Keratinocyte (primary cell): ENCODE measurements at regions not wholly inside any gene's neighbourhood (a gene's known extent, or its start where the extent isn't known, plus 50 kb on each side); places are given as distances from the start of the nearest gene placed in this dataset.

Source experiments
- DNase-seq: peaks from one replicate; pipeline ENCODE4 v3.0.0-alpha.2; 2011; ENCODE audit warnings: low read depth, missing footprints, low spot score
- FAIRE-seq: peaks from 2 replicates; lab custom pipeline; 2011; peaks lifted over from hg19 to GRCh38; lab: Jason Lieb, UNC
- H2AFZ ChIP-seq: 2 replicates; pipeline ENCODE4 v1.6.0; 2012; ENCODE audit warnings: low read length, control low read depth, inconsistent platforms; ENCODE audit not compliant: control insufficient read depth
- H3K27ac ChIP-seq: 2 replicates; pipeline ENCODE4 v1.5.1; 2011; ENCODE audit warnings: low read length; ENCODE audit not compliant: control insufficient read depth, insufficient read depth
- H3K27me3 ChIP-seq: 3 replicates; pipeline ENCODE4 v1.6.0; 2011; ENCODE audit warnings: low read length; ENCODE audit not compliant: control insufficient read depth, insufficient read depth; ENCODE audit errors: extremely low read depth
- H3K36me3 ChIP-seq, 2 experiments: 2 replicates in 1 of 2; 3 replicates in 1 of 2; pipeline ENCODE4 v1.5.1; 2011; ENCODE audit warnings: low read length in 2 of 2, mild to moderate bottlenecking in 1 of 2; ENCODE audit not compliant: control insufficient read depth in 2 of 2, insufficient read depth in 2 of 2; ENCODE audit errors: extremely low read depth in 1 of 2
- H3K4me1 ChIP-seq: 3 replicates; pipeline ENCODE4 v1.5.1; 2011; ENCODE audit warnings: low read length; ENCODE audit not compliant: control insufficient read depth, insufficient read depth; ENCODE audit errors: extremely low read depth
- H3K4me2 ChIP-seq: 3 replicates; pipeline ENCODE4 v1.6.0; 2011; ENCODE audit warnings: low read depth, low read length; ENCODE audit not compliant: control insufficient read depth, insufficient read depth; ENCODE audit errors: extremely low read depth
- H3K4me3 ChIP-seq, 3 experiments: fragments of 200-600 bp in 1 of 3; sonication (generic) in 1 of 3; 2 replicates in 2 of 3; 3 replicates in 1 of 3; pipeline ENCODE4 v1.5.1; 2011 to 2016; ENCODE audit warnings: low read length in 3 of 3, mild to moderate bottlenecking in 3 of 3, control low read depth in 2 of 3, inconsistent platforms in 1 of 3, low read depth in 1 of 3, mixed read lengths in 1 of 3, mixed run types in 1 of 3, moderate library complexity in 1 of 3; ENCODE audit not compliant: control insufficient read depth in 2 of 3, insufficient read depth in 2 of 3; ENCODE audit errors: extremely low read depth in 1 of 3
- H3K79me2 ChIP-seq: 2 replicates; pipeline ENCODE4 v1.6.0; 2012; ENCODE audit warnings: low read length; ENCODE audit not compliant: control insufficient read depth, insufficient read depth
- H3K9ac ChIP-seq: 3 replicates; pipeline ENCODE4 v1.6.0; 2011; ENCODE audit warnings: low read length; ENCODE audit not compliant: control insufficient read depth, insufficient read depth; ENCODE audit errors: extremely low read depth
- H3K9me1 ChIP-seq: 3 replicates; pipeline ENCODE4 v1.6.0; 2011; ENCODE audit warnings: low read length; ENCODE audit not compliant: control insufficient read depth, insufficient read depth; ENCODE audit errors: extremely low read depth
- H3K9me3 ChIP-seq: 2 replicates; pipeline ENCODE4 v1.5.1; 2012; ENCODE audit warnings: low read depth, low read length; ENCODE audit not compliant: control insufficient read depth
- H4K20me1 ChIP-seq: 3 replicates; pipeline ENCODE4 v1.6.0; 2011; ENCODE audit warnings: low read length; ENCODE audit not compliant: control insufficient read depth, insufficient read depth; ENCODE audit errors: extremely low read depth
- EZH2 ChIP-seq: IDR thresholded peaks from one replicate; pipeline ENCODE4 v1.6.1; 2012; ENCODE audit warnings: inconsistent platforms, mild to moderate bottlenecking, low read length, moderate library complexity
- dilution Hi-C: fragments of 300-500 bp; cut with MboI; formaldehyde crosslinking; loops from one replicate; pipeline ENCODE4 v1.7.0; 2020; ENCODE audit warnings: low sequenced_read_pairs; ENCODE audit not compliant: extremely low pct_ligation_motif_present
- TF ChIP-seq, protein P1 (sequence below), 3 experiments: IDR thresholded peaks in 1 of 3; conservative IDR thresholded peaks in 1 of 3; optimal IDR thresholded peaks in 1 of 3; 2 replicates in 2 of 3; 3 replicates in 1 of 3; pipeline versions ENCODE3 to v1.5.1; 2011; ENCODE audit warnings: low read length in 3 of 3, mild to moderate bottlenecking in 3 of 3, moderate library complexity in 2 of 3, control low read depth in 1 of 3, inconsistent platforms in 1 of 3; ENCODE audit not compliant: insufficient read depth in 2 of 3; ENCODE audit errors: extremely low read depth in 1 of 3

DNA sequence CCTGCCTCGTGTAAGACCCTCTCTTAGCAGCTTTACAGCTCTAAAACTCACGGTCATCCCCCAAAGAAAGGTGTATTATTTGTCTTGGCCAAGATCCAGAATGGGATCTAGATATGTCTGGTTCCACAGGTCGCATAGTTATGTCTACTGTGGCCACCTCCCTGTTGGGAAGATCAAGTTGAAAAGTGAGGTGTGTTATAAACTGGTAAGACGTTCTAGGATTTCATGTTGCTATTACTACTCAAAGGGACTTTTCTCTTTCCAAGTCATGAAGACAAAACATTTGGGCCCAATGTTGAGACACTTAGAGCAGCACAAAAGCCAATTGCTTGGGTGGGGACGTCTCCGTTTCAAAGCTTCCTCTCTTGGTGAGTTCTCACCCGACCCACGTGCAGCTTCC lies 766.0 kb downstream of the RNF144A start:
- TF ChIP-seq, protein P1, sequence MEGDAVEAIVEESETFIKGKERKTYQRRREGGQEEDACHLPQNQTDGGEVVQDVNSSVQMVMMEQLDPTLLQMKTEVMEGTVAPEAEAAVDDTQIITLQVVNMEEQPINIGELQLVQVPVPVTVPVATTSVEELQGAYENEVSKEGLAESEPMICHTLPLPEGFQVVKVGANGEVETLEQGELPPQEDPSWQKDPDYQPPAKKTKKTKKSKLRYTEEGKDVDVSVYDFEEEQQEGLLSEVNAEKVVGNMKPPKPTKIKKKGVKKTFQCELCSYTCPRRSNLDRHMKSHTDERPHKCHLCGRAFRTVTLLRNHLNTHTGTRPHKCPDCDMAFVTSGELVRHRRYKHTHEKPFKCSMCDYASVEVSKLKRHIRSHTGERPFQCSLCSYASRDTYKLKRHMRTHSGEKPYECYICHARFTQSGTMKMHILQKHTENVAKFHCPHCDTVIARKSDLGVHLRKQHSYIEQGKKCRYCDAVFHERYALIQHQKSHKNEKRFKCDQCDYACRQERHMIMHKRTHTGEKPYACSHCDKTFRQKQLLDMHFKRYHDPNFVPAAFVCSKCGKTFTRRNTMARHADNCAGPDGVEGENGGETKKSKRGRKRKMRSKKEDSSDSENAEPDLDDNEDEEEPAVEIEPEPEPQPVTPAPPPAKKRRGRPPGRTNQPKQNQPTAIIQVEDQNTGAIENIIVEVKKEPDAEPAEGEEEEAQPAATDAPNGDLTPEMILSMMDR (optimal IDR thresholded peaks at IDR 0.05 in 1 of 3, IDR thresholded peaks at IDR 0.05 in 1 of 3, conservative IDR thresholded peaks at IDR 0.05 in 1 of 3; ENCODE audit: extremely low read depth in 1 of 3, insufficient read depth in 2 of 3, low read length in 3 of 3): no peak
- no peak for TF ChIP-seq EZH2
- H3K36me3 ChIP-seq: no peaks in the 10 kb centered on the region
- no peaks in the 10 kb centered on the region for H3K27me3 ChIP-seq
- H3K9ac ChIP-seq: no peak overlapping the region
- no peaks in the 10 kb centered on the region for H4K20me1 ChIP-seq
- no peak overlapping the region for H3K4me3 ChIP-seq
- no peaks in the 10 kb centered on the region for H3K9me3 ChIP-seq
- no peak overlapping the region for H3K4me2 ChIP-seq
- no peak overlapping the region for H2AFZ ChIP-seq
- H3K9me1 ChIP-seq: no peaks in the 10 kb centered on the region
- dilution Hi-C loops: no loop called here
- peaks cover 11% of the 10 kb centered on the region for H3K4me1 ChIP-seq
- FAIRE-seq (no peak), DNase-seq (no peak)
- no peaks in the 10 kb centered on the region for H3K79me2 ChIP-seq
- H3K27ac ChIP-seq: no peak overlapping the region

DNA sequence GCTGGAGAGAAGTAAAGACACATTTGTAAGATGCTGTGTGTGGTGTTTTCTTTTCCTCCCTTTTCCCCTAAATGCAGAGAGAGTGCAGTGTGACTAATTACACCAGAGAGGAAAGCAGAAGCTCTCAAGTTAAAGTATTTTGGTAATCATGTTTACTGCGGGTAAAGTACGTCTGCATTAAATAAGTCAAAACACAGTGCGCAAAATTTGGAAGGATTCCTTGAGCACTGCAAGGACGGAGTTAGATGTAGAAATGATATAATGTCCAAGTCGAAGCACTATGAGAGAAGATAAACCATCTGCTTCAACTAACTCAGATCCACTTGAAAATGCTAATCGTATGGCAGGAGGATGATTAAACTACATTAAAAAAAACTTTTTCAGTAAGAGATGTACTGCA lies 766.5 kb downstream of the RNF144A start:
- no peak overlapping the region for H3K27ac ChIP-seq
- H3K9me1 ChIP-seq: no peaks in the 10 kb centered on the region
- H3K4me1 ChIP-seq: peaks cover 11% of the 10 kb centered on the region
- no peak overlapping the region for H3K4me3 ChIP-seq
- no peak overlapping the region for H3K4me2 ChIP-seq
- dilution Hi-C loops: no loop called here
- TF ChIP-seq, protein P1 (optimal IDR thresholded peaks at IDR 0.05 in 1 of 3, IDR thresholded peaks at IDR 0.05 in 1 of 3, conservative IDR thresholded peaks at IDR 0.05 in 1 of 3; ENCODE audit: extremely low read depth in 1 of 3, insufficient read depth in 2 of 3, low read length in 3 of 3): no peak
- TF ChIP-seq EZH2: no peak
- H3K27me3 ChIP-seq: no peaks in the 10 kb centered on the region
- H3K79me2 ChIP-seq: no peaks in the 10 kb centered on the region
- H3K9me3 ChIP-seq: no peaks in the 10 kb centered on the region
- DNase-seq (no peak), FAIRE-seq (no peak)
- H2AFZ ChIP-seq: no peak overlapping the region
- H3K36me3 ChIP-seq: no peaks in the 10 kb centered on the region
- H3K9ac ChIP-seq: no peak overlapping the region
- H4K20me1 ChIP-seq: no peaks in the 10 kb centered on the region
